ENCODE measurements at regions not wholly inside any gene's neighbourhood (a gene's known extent, or its start where the extent isn't known, plus 50 kb on each side); places are given as distances from the start of the nearest gene placed in this dataset.
A peak's percentile ranks its signal among the peaks of the same experiment; 100 is the strongest.

- Histone ChIP-seq H3K4me2 (ENCODE audit: insufficient read depth, low read length) (no peak overlapping the region), H3K27ac (ENCODE audit: low read depth, low read length) (no peak overlapping the region), H2AFZ (ENCODE audit: low read length) (no peak overlapping the region), H3K4me1 (ENCODE audit: insufficient read depth, low read length) (peaks cover 2% of the 10 kb centered on the region), H3K79me2 (ENCODE audit: insufficient read depth, low read length) (no peaks in the 10 kb centered on the region), H3K4me3 (ENCODE audit: insufficient read depth, low read length) (no peak overlapping the region), H3K9me3 (ENCODE audit: low read depth, low read length) (no peaks in the 10 kb centered on the region), H4K20me1 (ENCODE audit: insufficient read depth, low read length) (no peaks in the 10 kb centered on the region), H3K36me3 (ENCODE audit: insufficient read depth, low read length) (no peaks in the 10 kb centered on the region), H3K27me3 (ENCODE audit: insufficient read depth, low read length) (no peaks in the 10 kb centered on the region)
- no peak for DNase-seq (ENCODE audit: insufficient read length, low spot score, missing footprints)
- TF ChIP-seq CTCF (IDR thresholded peaks at IDR 0.05; ENCODE audit: extremely low read depth, low read depth, low read length): no peak
Measured at GRCh38 chr1:229208481-229208880, 62.4 kb upstream of the RAB4A start.

- no peak for TF ChIP-seq CTCF (IDR thresholded peaks at IDR 0.05; ENCODE audit: extremely low read depth, low read depth, low read length)
- Histone ChIP-seq H3K4me3 (ENCODE audit: insufficient read depth, low read length) (no peak overlapping the region), H3K79me2 (ENCODE audit: insufficient read depth, low read length) (no peaks in the 10 kb centered on the region), H3K36me3 (ENCODE audit: insufficient read depth, low read length) (no peaks in the 10 kb centered on the region), H3K9me3 (ENCODE audit: low read depth, low read length) (no peaks in the 10 kb centered on the region), H4K20me1 (ENCODE audit: insufficient read depth, low read length) (no peaks in the 10 kb centered on the region), H2AFZ (ENCODE audit: low read length) (no peak overlapping the region), H3K27ac (ENCODE audit: low read depth, low read length) (peak overlapping the region; percentile 48), H3K4me2 (ENCODE audit: insufficient read depth, low read length) (no peak overlapping the region), H3K27me3 (ENCODE audit: insufficient read depth, low read length) (no peaks in the 10 kb centered on the region), H3K4me1 (ENCODE audit: insufficient read depth, low read length) (peaks cover 2% of the 10 kb centered on the region)
- no peak for DNase-seq (ENCODE audit: insufficient read length, low spot score, missing footprints)
Measured at GRCh38 chr1:229209386-229209785, 61.5 kb upstream of the RAB4A start.

GRCh38 chr1:229209816-229210215, 61.1 kb upstream of the RAB4A start:
- TF ChIP-seq CTCF (IDR thresholded peaks at IDR 0.05; ENCODE audit: extremely low read depth, low read depth, low read length): no peak
- peaks cover 2% of the 10 kb centered on the region for H3K4me1 ChIP-seq (ENCODE audit: insufficient read depth, low read length)
- H3K9me3 ChIP-seq (ENCODE audit: low read depth, low read length): no peaks in the 10 kb centered on the region
- H3K79me2 ChIP-seq (ENCODE audit: insufficient read depth, low read length): no peaks in the 10 kb centered on the region
- H2AFZ ChIP-seq (ENCODE audit: low read length): no peak overlapping the region
- H4K20me1 ChIP-seq (ENCODE audit: insufficient read depth, low read length): no peaks in the 10 kb centered on the region
- no peaks in the 10 kb centered on the region for H3K27me3 ChIP-seq (ENCODE audit: insufficient read depth, low read length)
- peak overlapping the region; percentile 48 for H3K27ac ChIP-seq (ENCODE audit: low read depth, low read length)
- no peak for DNase-seq (ENCODE audit: insufficient read length, low spot score, missing footprints)
- H3K4me3 ChIP-seq (ENCODE audit: insufficient read depth, low read length): no peak overlapping the region
- H3K4me2 ChIP-seq (ENCODE audit: insufficient read depth, low read length): no peak overlapping the region
- H3K36me3 ChIP-seq (ENCODE audit: insufficient read depth, low read length): no peaks in the 10 kb centered on the region

GRCh38 chr1:229210844-229211243, 60.1 kb upstream of the RAB4A start:
- Histone ChIP-seq H3K27ac (ENCODE audit: low read depth, low read length) (no peak overlapping the region), H3K27me3 (ENCODE audit: insufficient read depth, low read length) (no peaks in the 10 kb centered on the region), H3K36me3 (ENCODE audit: insufficient read depth, low read length) (no peaks in the 10 kb centered on the region), H3K4me3 (ENCODE audit: insufficient read depth, low read length) (no peak overlapping the region), H3K4me2 (ENCODE audit: insufficient read depth, low read length) (no peak overlapping the region), H3K79me2 (ENCODE audit: insufficient read depth, low read length) (no peaks in the 10 kb centered on the region), H3K4me1 (ENCODE audit: insufficient read depth, low read length) (peaks cover 2% of the 10 kb centered on the region), H2AFZ (ENCODE audit: low read length) (no peak overlapping the region), H3K9me3 (ENCODE audit: low read depth, low read length) (no peaks in the 10 kb centered on the region), H4K20me1 (ENCODE audit: insufficient read depth, low read length) (no peaks in the 10 kb centered on the region)
- no peak for TF ChIP-seq CTCF (IDR thresholded peaks at IDR 0.05; ENCODE audit: extremely low read depth, low read depth, low read length)
- DNase-seq (ENCODE audit: insufficient read length, low spot score, missing footprints): no peak
